ENCODE measurements at regions not wholly inside any gene's neighbourhood (a gene's known extent, or its start where the extent isn't known, plus 50 kb on each side); places are given as distances from the start of the nearest gene placed in this dataset.

GRCh38 chr2:121052023-121052422 is 233.0 kb downstream of the TFCP2L1 start:
- H3K27ac Mint-ChIP-seq, result no peak overlapping the region
- DNase-seq (ENCODE audit: low spot score) (no peak), ATAC-seq (no peak)
- H3K4me3 Mint-ChIP-seq, result no peak overlapping the region
- POLR2A ChIA-PET, result interaction anchor here (1.4 kb wide), 1 partner anchor 23 kb away, joined by 5 read pairs; no protein-coding TSS in a partner anchor
- H3K4me1 Mint-ChIP-seq, result no peaks in the 10 kb centered on the region
- H3K27me3 Mint-ChIP-seq (ENCODE audit: low read depth), result peaks cover 22% of the 10 kb centered on the region
- TF ChIP-seq ERG (CRISPR knock-in tag; IDR thresholded peaks at IDR 0.05) (no peak), GABPB1 (CRISPR knock-in tag; IDR thresholded peaks at IDR 0.05) (no peak), ARID4B (CRISPR knock-in tag; IDR thresholded peaks at IDR 0.05; ENCODE audit: borderline replicate concordance) (no peak), SP1 (CRISPR knock-in tag; conservative IDR thresholded peaks at IDR 0.05) (no peak), ZNF416 (CRISPR knock-in tag; IDR thresholded peaks at IDR 0.05) (no peak), ZNF121 (CRISPR knock-in tag; IDR thresholded peaks at IDR 0.05) (no peak), CDX4 (CRISPR knock-in tag; IDR thresholded peaks at IDR 0.05; ENCODE audit: borderline replicate concordance) (no peak), OVOL2 (CRISPR knock-in tag; IDR thresholded peaks at IDR 0.05; ENCODE audit: borderline replicate concordance) (no peak), FOXP1 (CRISPR knock-in tag; IDR thresholded peaks at IDR 0.05; ENCODE audit: borderline replicate concordance) (no peak), ZNF512 (CRISPR knock-in tag; IDR thresholded peaks at IDR 0.05; ENCODE audit: borderline replicate concordance) (no peak), ZNF423 (CRISPR knock-in tag; IDR thresholded peaks at IDR 0.05) (no peak), JUN (CRISPR knock-in tag; IDR thresholded peaks at IDR 0.05) (no peak), E2F4 (CRISPR knock-in tag; IDR thresholded peaks at IDR 0.05; ENCODE audit: borderline replicate concordance, low read depth) (no peak), ATF6 (CRISPR knock-in tag; IDR thresholded peaks at IDR 0.05) (no peak)
- no peaks in the 10 kb centered on the region for H3K36me3 Mint-ChIP-seq
- CTCF ChIA-PET, result interaction anchor here (1.5 to 2.1 kb wide), 3 partner anchors 13 to 25 kb away, joined by 3 to 7 read pairs (median 6); no protein-coding TSS in a partner anchor
- H3K9me3 Mint-ChIP-seq, result peaks cover 18% of the 10 kb centered on the region
